GM10248 (cell line): ENCODE measurements at regions not wholly inside any gene's neighbourhood (a gene's known extent, or its start where the extent isn't known, plus 50 kb on each side); places are given as distances from the start of the nearest gene placed in this dataset.
"Not testable (repeated sequence)": the region's sequence is repeated elsewhere in the genome, so short reads cannot be mapped to it uniquely, and the experiment has no call there.

Source experiments
- CTCF ChIA-PET: fragments of 300-600 bp; sonication (Branson Sonifier 250); formaldehyde crosslinking; extraction: SDS; loops from one replicate; lab custom pipeline; 2021; ENCODE audit warnings: antibody characterized with exemption; lab: Yijun Ruan, JAX
- POLR2A ChIA-PET: fragments of 350-650 bp; sonication (Branson Sonifier 250); formaldehyde crosslinking; extraction: SDS; loops from one replicate; lab custom pipeline; 2020; ENCODE audit warnings: antibody characterized with exemption; lab: Yijun Ruan, JAX
- DNase-seq: peaks from one replicate; pipeline ENCODE4 v3.0.0; 2012; ENCODE audit errors: extremely low spot score
- TF ChIP-seq, protein P1 (sequence below): IDR thresholded peaks from 2 replicates; pipeline ENCODE4 v1.5.1; 2012; ENCODE audit warnings: mild to moderate bottlenecking, low read depth; ENCODE audit errors: extremely low read depth, missing control alignments, control extremely low read depth

DNA sequence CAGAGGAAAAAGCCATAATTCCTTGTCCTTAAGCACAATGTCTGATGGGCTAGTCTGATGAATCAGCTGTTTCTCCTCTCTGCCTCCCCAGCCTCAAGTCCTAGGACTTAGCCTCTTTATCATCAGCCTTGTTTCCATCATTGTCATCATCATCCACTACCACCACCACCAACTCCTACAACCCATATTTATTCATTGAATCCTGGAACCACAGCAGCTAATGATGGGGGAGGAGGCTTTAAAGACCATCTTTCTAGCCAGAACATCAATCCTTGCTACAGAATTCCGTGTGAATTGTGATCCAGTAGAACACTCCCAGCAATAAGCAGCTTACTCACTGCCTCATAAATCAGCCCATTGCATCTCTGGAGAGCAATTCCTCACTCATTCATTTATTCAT is 97.6 kb upstream of the TMEM132E start:
- no peak for DNase-seq
- CTCF ChIA-PET = interaction anchor here (1.2 kb wide), 1 partner anchor 32 kb away, joined by 3 read pairs; no protein-coding TSS in a partner anchor
- POLR2A ChIA-PET = no interaction called here
- TF ChIP-seq, protein P1, sequence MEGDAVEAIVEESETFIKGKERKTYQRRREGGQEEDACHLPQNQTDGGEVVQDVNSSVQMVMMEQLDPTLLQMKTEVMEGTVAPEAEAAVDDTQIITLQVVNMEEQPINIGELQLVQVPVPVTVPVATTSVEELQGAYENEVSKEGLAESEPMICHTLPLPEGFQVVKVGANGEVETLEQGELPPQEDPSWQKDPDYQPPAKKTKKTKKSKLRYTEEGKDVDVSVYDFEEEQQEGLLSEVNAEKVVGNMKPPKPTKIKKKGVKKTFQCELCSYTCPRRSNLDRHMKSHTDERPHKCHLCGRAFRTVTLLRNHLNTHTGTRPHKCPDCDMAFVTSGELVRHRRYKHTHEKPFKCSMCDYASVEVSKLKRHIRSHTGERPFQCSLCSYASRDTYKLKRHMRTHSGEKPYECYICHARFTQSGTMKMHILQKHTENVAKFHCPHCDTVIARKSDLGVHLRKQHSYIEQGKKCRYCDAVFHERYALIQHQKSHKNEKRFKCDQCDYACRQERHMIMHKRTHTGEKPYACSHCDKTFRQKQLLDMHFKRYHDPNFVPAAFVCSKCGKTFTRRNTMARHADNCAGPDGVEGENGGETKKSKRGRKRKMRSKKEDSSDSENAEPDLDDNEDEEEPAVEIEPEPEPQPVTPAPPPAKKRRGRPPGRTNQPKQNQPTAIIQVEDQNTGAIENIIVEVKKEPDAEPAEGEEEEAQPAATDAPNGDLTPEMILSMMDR = no peak

DNA sequence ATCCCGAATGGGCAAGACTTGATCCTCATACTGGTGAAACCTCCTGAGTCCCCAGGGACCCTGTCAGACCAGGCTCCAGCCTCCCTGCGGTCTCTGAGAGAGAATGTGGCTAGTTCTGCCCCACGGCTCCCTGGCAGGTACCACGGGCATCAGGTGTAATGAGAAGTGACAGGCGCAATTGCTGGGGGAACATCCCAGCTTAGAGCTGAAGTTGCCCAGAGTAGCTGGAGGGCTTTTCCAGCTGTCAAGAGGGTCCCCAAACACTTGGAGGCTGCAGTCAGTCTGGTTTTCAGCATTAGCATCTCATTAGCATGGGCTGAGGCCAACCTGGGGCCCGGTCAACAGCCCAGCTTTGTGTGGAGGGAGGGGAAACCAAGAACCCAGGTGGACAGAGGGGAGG is 100.0 kb upstream of the TMEM132E start:
- ChIA-PET POLR2A (no interaction called here), CTCF (no interaction called here)
- no peak for DNase-seq
- TF ChIP-seq, protein P1 = no peak

- ChIA-PET POLR2A (interaction anchor here (0.6 kb wide), 1 partner anchor 211 kb away, joined by 3 read pairs; no protein-coding TSS in a partner anchor), CTCF (no interaction called here)
- TF ChIP-seq, protein P1 = no peak
- DNase-seq = no peak
These were observed 101.1 kb upstream of the TMEM132E start for GRCh38 chr17:34478244-34478643.

- TF ChIP-seq, protein P1 = no peak
- ChIA-PET CTCF (interaction anchor here (2.2 kb wide), 1 partner anchor 42 kb away, joined by 4 read pairs; no protein-coding TSS in a partner anchor), POLR2A (no interaction called here)
- DNase-seq = no peak
These were observed 104.1 kb upstream of the TMEM132E start for GRCh38 chr17:34475296-34475695.

DNA sequence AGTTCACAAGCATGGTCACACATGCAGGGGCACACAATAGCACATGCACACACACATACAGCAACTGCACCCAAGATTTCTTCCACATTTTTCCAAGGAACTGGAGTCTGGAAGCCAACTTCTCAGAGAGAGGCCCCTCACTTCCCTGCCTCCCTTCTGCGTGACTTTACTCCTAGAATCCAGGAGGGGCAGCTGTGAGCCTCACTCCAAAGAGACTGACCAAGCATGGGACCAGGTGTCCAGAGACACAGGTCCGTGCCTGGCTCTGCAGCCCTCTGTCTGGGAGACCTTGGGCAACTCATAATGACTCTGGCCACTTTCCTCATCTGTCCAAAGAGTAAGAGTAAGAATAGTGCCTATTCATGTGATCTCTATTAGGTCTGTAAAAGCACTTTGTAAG is 104.7 kb upstream of the TMEM132E start:
- ChIA-PET CTCF (interaction anchor here (2.2 kb wide), 1 partner anchor 42 kb away, joined by 4 read pairs; no protein-coding TSS in a partner anchor), POLR2A (no interaction called here)
- DNase-seq = no peak
- TF ChIP-seq, protein P1 = no peak

DNA sequence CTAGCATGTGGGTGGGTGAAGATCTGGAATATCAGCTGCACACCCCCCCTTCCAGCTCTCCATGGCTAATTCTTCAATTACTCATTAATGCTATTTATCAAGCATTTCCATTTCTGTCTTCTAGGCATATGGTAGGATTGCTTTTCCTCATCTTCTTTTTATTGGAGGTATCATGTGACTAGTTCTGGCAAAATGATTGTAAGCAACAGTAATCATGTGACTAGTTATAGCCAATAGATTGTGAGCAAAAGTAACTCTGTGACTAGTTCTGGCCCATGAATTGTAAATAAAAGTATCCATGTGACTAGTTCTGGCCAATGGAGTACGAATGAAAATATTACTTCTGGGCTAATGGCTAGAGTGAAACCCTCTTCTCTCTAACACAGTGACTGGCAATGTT is 107.0 kb upstream of the TMEM132E start:
- ChIA-PET POLR2A (no interaction called here), CTCF (no interaction called here)
- no peak for DNase-seq
- TF ChIP-seq, protein P1 = no peak

DNA sequence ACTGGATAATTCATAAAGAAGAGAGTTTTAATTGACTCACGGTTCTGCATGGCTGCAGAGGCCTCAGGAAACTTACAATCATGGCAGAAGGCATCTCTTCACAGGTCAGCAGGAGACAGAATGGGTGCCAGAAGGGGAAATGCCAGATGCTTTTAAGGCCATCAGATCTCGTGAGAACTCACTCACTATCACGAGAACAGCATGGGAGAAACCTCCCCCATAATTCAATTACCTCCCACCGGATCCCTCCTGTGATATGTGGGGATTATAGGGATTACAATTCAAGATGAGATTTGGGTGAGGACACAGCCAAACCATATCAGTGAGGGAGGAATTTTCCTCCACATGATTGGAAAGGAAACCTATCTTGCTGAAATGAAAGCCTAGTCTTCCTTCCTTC is 108.1 kb upstream of the TMEM132E start:
- POLR2A ChIA-PET, DNase-seq: not testable (repeated sequence)
- CTCF ChIA-PET = interaction anchor here (1.4 kb wide), 1 partner anchor 30 kb away, joined by 3 read pairs; no protein-coding TSS in a partner anchor
